Mesothelial cell of epicardium (in vitro differentiated cells): ENCODE measurements at regions not wholly inside any gene's neighbourhood (a gene's known extent, or its start where the extent isn't known, plus 50 kb on each side); places are given as distances from the start of the nearest gene placed in this dataset.

Experiments
- DNase-seq, 2 experiments: peaks; one replicate each; pipeline ENCODE4 v3.0.0; 2021; ENCODE audit warnings: low spot score in 2 of 2; ENCODE audit not compliant: unreplicated experiment in 2 of 2
- H3K27ac Mint-ChIP-seq: 2 replicates; pipeline ENCODE4 v1.8.0; 2021; ENCODE audit warnings: mixed read lengths
- H3K27me3 Mint-ChIP-seq: 2 replicates; pipeline ENCODE4 v1.8.0; 2021; ENCODE audit warnings: low read depth, mixed read lengths
- H3K36me3 Mint-ChIP-seq: 2 replicates; pipeline ENCODE4 v1.8.0; 2021; ENCODE audit warnings: mixed read lengths
- H3K4me1 Mint-ChIP-seq: 2 replicates; pipeline ENCODE4 v1.8.0; 2021; ENCODE audit warnings: mixed read lengths
- H3K4me3 Mint-ChIP-seq: 2 replicates; pipeline ENCODE4 v1.8.0; 2021; ENCODE audit warnings: mild to moderate bottlenecking, moderate library complexity, mixed read lengths
- H3K9me3 Mint-ChIP-seq: 2 replicates; pipeline ENCODE4 v1.8.0; 2021; ENCODE audit warnings: mixed read lengths
- TF ChIP-seq, protein P1 (sequence below): fragments of 200-600 bp; sonication (generic); IDR thresholded peaks from one replicate; pipeline ENCODE4 v1.5.0; 2021; ENCODE audit warnings: antibody characterized with exemption; ENCODE audit not compliant: unreplicated experiment

DNA sequence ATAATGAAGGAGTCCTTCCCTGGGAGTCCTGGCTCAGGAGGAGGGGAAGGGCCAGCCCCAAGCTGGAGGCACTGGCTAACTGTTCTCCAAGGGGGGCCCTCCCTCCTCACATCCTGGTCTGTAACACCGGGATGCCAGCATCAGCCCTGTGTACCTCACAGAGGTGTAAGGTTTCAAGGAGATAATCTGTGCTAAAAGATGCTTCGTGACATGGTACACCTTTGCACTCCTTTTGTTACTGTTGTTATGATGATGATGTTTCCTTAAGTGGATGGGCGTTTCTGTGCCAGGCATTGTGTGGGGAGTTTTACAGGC, 236.7 kb upstream of the TNRC6C start:
- peaks cover 1% of the 10 kb centered on the region for H3K36me3 Mint-ChIP-seq
- no peak overlapping the region for H3K27ac Mint-ChIP-seq
- DNase-seq: no peak
- H3K4me1 Mint-ChIP-seq: no peaks in the 10 kb centered on the region
- H3K27me3 Mint-ChIP-seq: peaks cover 13% of the 10 kb centered on the region
- no peak overlapping the region for H3K4me3 Mint-ChIP-seq
- TF ChIP-seq, protein P1, sequence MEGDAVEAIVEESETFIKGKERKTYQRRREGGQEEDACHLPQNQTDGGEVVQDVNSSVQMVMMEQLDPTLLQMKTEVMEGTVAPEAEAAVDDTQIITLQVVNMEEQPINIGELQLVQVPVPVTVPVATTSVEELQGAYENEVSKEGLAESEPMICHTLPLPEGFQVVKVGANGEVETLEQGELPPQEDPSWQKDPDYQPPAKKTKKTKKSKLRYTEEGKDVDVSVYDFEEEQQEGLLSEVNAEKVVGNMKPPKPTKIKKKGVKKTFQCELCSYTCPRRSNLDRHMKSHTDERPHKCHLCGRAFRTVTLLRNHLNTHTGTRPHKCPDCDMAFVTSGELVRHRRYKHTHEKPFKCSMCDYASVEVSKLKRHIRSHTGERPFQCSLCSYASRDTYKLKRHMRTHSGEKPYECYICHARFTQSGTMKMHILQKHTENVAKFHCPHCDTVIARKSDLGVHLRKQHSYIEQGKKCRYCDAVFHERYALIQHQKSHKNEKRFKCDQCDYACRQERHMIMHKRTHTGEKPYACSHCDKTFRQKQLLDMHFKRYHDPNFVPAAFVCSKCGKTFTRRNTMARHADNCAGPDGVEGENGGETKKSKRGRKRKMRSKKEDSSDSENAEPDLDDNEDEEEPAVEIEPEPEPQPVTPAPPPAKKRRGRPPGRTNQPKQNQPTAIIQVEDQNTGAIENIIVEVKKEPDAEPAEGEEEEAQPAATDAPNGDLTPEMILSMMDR: no peak
- H3K9me3 Mint-ChIP-seq: peaks cover 4% of the 10 kb centered on the region

DNA sequence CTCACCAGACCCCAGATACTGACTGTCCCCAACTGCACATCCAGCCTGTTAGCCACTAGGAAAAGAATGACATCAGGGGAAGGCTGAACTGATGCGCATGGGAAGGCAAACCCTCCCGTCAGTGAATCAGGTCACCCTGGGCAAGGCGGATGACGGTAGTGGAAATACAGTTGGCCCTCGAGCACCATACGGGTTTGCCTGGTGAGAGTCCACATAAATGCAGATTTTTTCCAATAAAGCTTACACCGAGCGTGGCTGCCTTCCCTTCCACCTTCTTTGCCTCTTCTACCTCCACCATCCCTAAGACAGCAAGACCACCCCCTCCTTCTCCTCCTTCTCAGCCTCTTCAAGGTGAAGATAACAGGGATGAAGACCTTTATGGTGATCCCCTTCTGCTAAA, 236.1 kb upstream of the TNRC6C start:
- Mint-ChIP-seq H3K27me3 (peaks cover 13% of the 10 kb centered on the region), H3K4me1 (no peaks in the 10 kb centered on the region), H3K4me3 (no peak overlapping the region), H3K27ac (no peak overlapping the region), H3K9me3 (no peaks in the 10 kb centered on the region), H3K36me3 (no peaks in the 10 kb centered on the region)
- TF ChIP-seq, protein P1: no peak
- no peak for DNase-seq

DNA sequence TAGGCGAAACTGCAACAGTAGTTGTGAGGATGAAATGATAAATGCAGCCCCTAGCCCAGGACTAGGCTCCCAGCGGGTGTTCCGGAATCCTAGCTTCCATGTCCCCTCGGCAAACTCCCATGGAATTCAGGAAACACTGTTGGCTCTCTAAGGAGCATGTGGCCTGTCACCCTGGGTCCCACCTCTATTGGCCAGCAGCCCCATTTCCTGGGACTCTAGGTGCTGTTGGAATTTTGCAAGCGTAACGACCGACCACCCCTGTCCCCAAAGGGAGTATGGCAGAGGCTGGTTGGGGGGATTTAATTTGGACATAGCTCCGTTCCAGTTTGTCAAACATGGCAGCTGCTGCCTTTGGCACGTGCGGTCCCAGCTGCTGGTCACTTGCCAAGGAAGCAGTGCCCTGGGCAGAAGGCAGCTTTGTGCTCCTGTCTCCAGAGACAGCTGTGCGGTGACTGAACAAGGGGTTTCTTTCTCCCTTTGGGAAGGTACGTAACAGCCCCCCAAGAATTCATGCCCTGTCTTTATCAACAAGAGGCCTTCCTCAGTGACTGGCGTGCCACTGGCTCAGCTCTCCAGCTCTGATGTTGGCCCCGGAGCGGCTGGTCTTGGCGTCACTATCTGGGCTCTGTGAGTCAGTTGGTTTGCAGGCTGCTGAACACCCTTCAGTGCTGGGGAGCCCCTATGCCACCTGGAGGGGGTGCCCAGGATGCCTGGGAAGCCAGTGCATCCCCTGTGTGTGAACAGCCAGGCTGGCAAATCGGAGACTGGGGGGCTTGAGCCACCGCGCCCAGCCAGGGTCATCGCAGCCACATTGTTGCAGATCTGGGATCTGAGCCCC, 235.2 kb upstream of the TNRC6C start:
- Mint-ChIP-seq H3K4me3 (no peak overlapping the region), H3K4me1 (peaks cover 8% of the 10 kb centered on the region), H3K36me3 (no peaks in the 10 kb centered on the region), H3K27ac (no peak overlapping the region), H3K9me3 (no peaks in the 10 kb centered on the region), H3K27me3 (peaks cover 13% of the 10 kb centered on the region)
- no peak for DNase-seq
- TF ChIP-seq, protein P1: no peak

DNA sequence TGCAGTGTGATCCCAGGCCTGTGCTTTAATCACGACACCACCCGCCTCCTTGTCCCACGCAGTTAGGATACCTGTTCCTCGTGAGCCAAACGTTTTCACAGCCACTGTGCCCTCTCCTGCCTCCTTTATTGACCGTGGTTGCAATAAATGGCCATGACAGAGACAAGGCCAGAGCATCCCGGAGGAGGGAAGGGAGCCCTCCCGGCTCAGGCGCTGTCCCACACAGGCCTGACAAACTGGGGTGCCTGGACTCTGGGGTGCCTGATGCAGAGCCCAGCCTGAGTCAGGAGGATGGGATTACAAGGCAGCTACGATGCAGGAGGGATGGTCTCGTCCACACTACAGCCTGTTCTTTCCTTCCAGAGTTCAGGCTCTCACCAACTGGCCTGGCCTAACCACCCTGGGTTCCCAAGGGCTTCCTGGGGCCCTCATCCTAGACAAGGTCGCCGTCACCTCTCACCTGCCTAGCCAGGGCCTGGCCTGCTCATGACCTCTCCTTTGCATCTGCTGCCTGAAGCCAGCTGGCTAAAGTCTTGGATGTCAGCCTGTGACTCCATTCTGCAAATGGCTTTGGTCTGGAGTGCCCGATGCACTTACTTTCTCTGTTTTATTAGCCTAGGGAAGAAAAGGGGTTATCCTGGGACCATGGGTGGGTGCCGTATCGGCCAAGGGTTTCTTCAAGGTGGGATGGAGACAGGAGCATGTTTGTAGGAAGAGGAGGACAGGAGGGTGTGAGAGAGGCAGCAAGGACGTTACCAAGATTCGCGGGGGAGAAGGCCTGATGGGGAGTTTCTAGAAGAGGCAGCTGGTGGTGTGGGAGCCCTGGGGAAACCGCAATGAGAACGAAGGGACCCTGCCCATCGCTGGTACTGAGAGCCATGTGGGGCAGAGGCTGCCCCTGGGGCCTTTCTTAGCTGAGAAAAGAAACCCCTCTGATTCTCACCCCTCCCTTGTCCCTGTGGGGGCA, 234.3 kb upstream of the TNRC6C start:
- Mint-ChIP-seq H3K9me3 (no peaks in the 10 kb centered on the region), H3K36me3 (no peaks in the 10 kb centered on the region), H3K4me3 (no peak overlapping the region), H3K4me1 (peaks cover 9% of the 10 kb centered on the region), H3K27me3 (peaks cover 13% of the 10 kb centered on the region), H3K27ac (no peak overlapping the region)
- TF ChIP-seq, protein P1: no peak
- DNase-seq: no peak

DNA sequence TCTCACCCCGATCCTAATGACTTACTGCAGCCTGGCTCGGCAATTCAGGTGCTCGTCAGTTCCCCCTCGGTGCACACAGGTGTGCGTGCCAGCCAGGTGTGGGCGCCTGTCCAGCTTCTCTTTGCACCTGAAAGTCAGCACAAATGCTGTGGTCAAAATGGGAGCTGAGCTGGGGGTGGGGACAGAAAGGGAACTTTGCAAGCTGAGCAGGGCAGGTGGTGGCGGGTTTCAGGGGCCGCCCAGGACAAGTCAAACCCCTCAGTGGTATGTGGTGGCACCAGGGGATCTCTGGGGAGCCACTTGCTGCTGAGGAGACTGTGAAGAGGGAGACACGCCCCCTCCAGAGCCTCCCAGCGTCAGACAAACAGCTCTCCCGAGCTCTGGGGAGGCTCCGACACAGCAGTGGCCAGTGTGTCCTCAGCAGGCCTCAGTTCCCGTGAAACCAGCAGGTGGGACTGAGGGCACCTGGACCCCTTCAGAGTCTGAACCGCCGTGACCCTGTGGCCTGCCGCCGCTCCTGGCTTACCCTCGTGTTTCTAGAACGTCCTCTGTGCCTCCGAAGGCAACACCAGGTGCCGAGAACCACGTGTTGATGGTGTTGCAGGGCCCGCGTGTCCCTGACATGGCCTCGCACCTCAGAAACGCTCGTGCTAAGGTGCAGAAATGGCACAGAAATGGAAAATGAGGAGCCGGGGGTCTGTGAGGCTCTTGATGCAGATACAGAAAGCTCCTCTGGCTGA, 233.5 kb upstream of the TNRC6C start:
- TF ChIP-seq, protein P1: no peak
- Mint-ChIP-seq H3K27me3 (peaks cover 13% of the 10 kb centered on the region), H3K9me3 (peaks cover 2% of the 10 kb centered on the region), H3K4me1 (peaks cover 9% of the 10 kb centered on the region), H3K27ac (no peak overlapping the region), H3K4me3 (no peak overlapping the region), H3K36me3 (no peaks in the 10 kb centered on the region)
- DNase-seq: no peak
